ENCODE measurements at regions not wholly inside any gene's neighbourhood (a gene's known extent, or its start where the extent isn't known, plus 50 kb on each side); places are given as distances from the start of the nearest gene placed in this dataset.

GRCh38 chr2:65798641-65799040, 366.2 kb upstream of the SPRED2 start:
- no peak overlapping the region for H3K27ac Mint-ChIP-seq (ENCODE audit: unreplicated experiment)
- no peak for TF ChIP-seq CTCF (IDR thresholded peaks at IDR 0.05; ENCODE audit: partially characterized antibody, unreplicated experiment)
- no peak overlapping the region for H3K4me3 Mint-ChIP-seq (ENCODE audit: unreplicated experiment)
- no peak for DNase-seq
- peaks cover 2% of the 10 kb centered on the region for H3K9me3 Mint-ChIP-seq (ENCODE audit: unreplicated experiment)
- H3K36me3 Mint-ChIP-seq (ENCODE audit: unreplicated experiment), result no peaks in the 10 kb centered on the region
- H3K4me1 Mint-ChIP-seq (ENCODE audit: low read depth, unreplicated experiment), result no peaks in the 10 kb centered on the region
- H3K27me3 Mint-ChIP-seq (ENCODE audit: unreplicated experiment), result no peaks in the 10 kb centered on the region

GRCh38 chr2:65794994-65795393, 362.6 kb upstream of the SPRED2 start:
- H3K4me3 Mint-ChIP-seq (ENCODE audit: unreplicated experiment), result no peak overlapping the region
- H3K36me3 Mint-ChIP-seq (ENCODE audit: unreplicated experiment), result no peaks in the 10 kb centered on the region
- H3K4me1 Mint-ChIP-seq (ENCODE audit: low read depth, unreplicated experiment), result no peaks in the 10 kb centered on the region
- no peak overlapping the region for H3K27ac Mint-ChIP-seq (ENCODE audit: unreplicated experiment)
- DNase-seq, result no peak
- no peak for TF ChIP-seq CTCF (IDR thresholded peaks at IDR 0.05; ENCODE audit: partially characterized antibody, unreplicated experiment)
- H3K27me3 Mint-ChIP-seq (ENCODE audit: unreplicated experiment), result no peaks in the 10 kb centered on the region
- H3K9me3 Mint-ChIP-seq (ENCODE audit: unreplicated experiment), result peaks cover 2% of the 10 kb centered on the region

- peaks cover 2% of the 10 kb centered on the region for H3K27me3 Mint-ChIP-seq (ENCODE audit: unreplicated experiment)
- H3K36me3 Mint-ChIP-seq (ENCODE audit: unreplicated experiment), result no peaks in the 10 kb centered on the region
- TF ChIP-seq CTCF (IDR thresholded peaks at IDR 0.05; ENCODE audit: partially characterized antibody, unreplicated experiment), result no peak
- H3K4me1 Mint-ChIP-seq (ENCODE audit: low read depth, unreplicated experiment), result no peaks in the 10 kb centered on the region
- no peak overlapping the region for H3K27ac Mint-ChIP-seq (ENCODE audit: unreplicated experiment)
- no peak for DNase-seq
- no peak overlapping the region for H3K4me3 Mint-ChIP-seq (ENCODE audit: unreplicated experiment)
- H3K9me3 Mint-ChIP-seq (ENCODE audit: unreplicated experiment), result no peaks in the 10 kb centered on the region
Measured at GRCh38 chr2:65791404-65791975, 359.1 kb upstream of the SPRED2 start.

- Mint-ChIP-seq H3K36me3 (ENCODE audit: unreplicated experiment) (no peaks in the 10 kb centered on the region), H3K4me1 (ENCODE audit: low read depth, unreplicated experiment) (no peaks in the 10 kb centered on the region), H3K9me3 (ENCODE audit: unreplicated experiment) (peaks cover 1% of the 10 kb centered on the region), H3K4me3 (ENCODE audit: unreplicated experiment) (no peak overlapping the region), H3K27me3 (ENCODE audit: unreplicated experiment) (peaks cover 2% of the 10 kb centered on the region), H3K27ac (ENCODE audit: unreplicated experiment) (no peak overlapping the region)
- no peak for DNase-seq
- TF ChIP-seq CTCF (IDR thresholded peaks at IDR 0.05; ENCODE audit: partially characterized antibody, unreplicated experiment), result no peak
Measured at GRCh38 chr2:65790676-65790935, 358.2 kb upstream of the SPRED2 start.

GRCh38 chr2:65789923-65790675, 357.7 kb upstream of the SPRED2 start:
- no peak for TF ChIP-seq CTCF (IDR thresholded peaks at IDR 0.05; ENCODE audit: partially characterized antibody, unreplicated experiment)
- Mint-ChIP-seq H3K36me3 (ENCODE audit: unreplicated experiment) (no peaks in the 10 kb centered on the region), H3K27ac (ENCODE audit: unreplicated experiment) (no peak overlapping the region), H3K4me1 (ENCODE audit: low read depth, unreplicated experiment) (no peaks in the 10 kb centered on the region), H3K4me3 (ENCODE audit: unreplicated experiment) (no peak overlapping the region), H3K9me3 (ENCODE audit: unreplicated experiment) (peaks cover 1% of the 10 kb centered on the region), H3K27me3 (ENCODE audit: unreplicated experiment) (peaks cover 2% of the 10 kb centered on the region)
- no peak for DNase-seq

Measured in glutamatergic neuron (in vitro differentiated cells).